PC-9 (cell line): ENCODE measurements at regions not wholly inside any gene's neighbourhood (a gene's known extent, or its start where the extent isn't known, plus 50 kb on each side); places are given as distances from the start of the nearest gene placed in this dataset.

Experiments used
- BruUV-seq: library from RNA; stranded (reverse); fragments of 400-500 nt; replicated peaks from 2 replicates; lab custom pipeline; 2021; lab: Mats Ljungman, UMichigan
- CTCF ChIA-PET: fragments of 300-600 bp; sonication (Branson Sonifier 250); formaldehyde crosslinking; loops from one replicate; lab custom pipeline; 2022; ENCODE audit warnings: antibody characterized with exemption; lab: Charles Lee
- POLR2A ChIA-PET: fragments of 300-600 bp; sonication (Branson Sonifier 250); formaldehyde crosslinking; loops from one replicate; lab custom pipeline; 2022; ENCODE audit warnings: antibody characterized with exemption; ENCODE audit not compliant: unreplicated experiment; lab: Charles Lee
- DNase-seq, 2 experiments: peaks; one replicate each; pipeline versions ENCODE4 v3.0.0 to v3.0.0-alpha.2; 2015 to 2022; ENCODE audit warnings: mixed read lengths in 1 of 2
- H2AFZ ChIP-seq: fragments of 200-600 bp; sonication (generic); 2 replicates; pipeline ENCODE4 v1.8.1; 2017; ENCODE audit warnings: antibody characterized with exemption
- H3F3A ChIP-seq: fragments of 200-600 bp; sonication (generic); 2 replicates; pipeline ENCODE4 v1.8.1; 2017; ENCODE audit warnings: antibody characterized with exemption, mild to moderate bottlenecking, low read depth; ENCODE audit not compliant: insufficient read depth
- H3K27ac ChIP-seq: fragments of 200-600 bp; sonication (generic); 2 replicates; pipeline ENCODE4 v1.6.1; 2016; ENCODE audit warnings: mixed run types
- H3K27me3 ChIP-seq: fragments of 200-600 bp; sonication (generic); 2 replicates; pipeline ENCODE4 v1.6.1; 2016; ENCODE audit warnings: low read depth, mixed run types; ENCODE audit not compliant: insufficient read depth
- H3K36me3 ChIP-seq: fragments of 200-600 bp; sonication (generic); 2 replicates; pipeline ENCODE4 v1.6.1; 2016; ENCODE audit warnings: low read depth, mixed run types
- H3K4me1 ChIP-seq: fragments of 200-600 bp; sonication (generic); replicated peaks from 2 replicates; pipeline ENCODE4 v1.6.1; 2016; ENCODE audit warnings: mixed run types; ENCODE audit not compliant: insufficient read depth
- H3K4me2 ChIP-seq: fragments of 200-600 bp; sonication (generic); 2 replicates; pipeline ENCODE4 v1.6.1; 2017; ENCODE audit warnings: mixed run types
- H3K4me3 ChIP-seq: fragments of 200-600 bp; sonication (generic); 2 replicates; pipeline ENCODE4 v1.6.1; 2016; ENCODE audit warnings: mixed run types
- H3K79me2 ChIP-seq: fragments of 200-600 bp; sonication (generic); 2 replicates; pipeline ENCODE4 v1.6.1; 2017; ENCODE audit warnings: low read depth, mixed run types
- H3K9me2 ChIP-seq: fragments of 200-600 bp; sonication (generic); 2 replicates; pipeline ENCODE4 v1.8.1; 2017; ENCODE audit warnings: mild to moderate bottlenecking; ENCODE audit not compliant: insufficient read depth
- H3K9me3 ChIP-seq: fragments of 200-600 bp; sonication (generic); 2 replicates; pipeline ENCODE4 v1.8.1; 2016; ENCODE audit warnings: low read depth; ENCODE audit not compliant: insufficient read depth
- H4K20me1 ChIP-seq: fragments of 200-600 bp; sonication (generic); 2 replicates; pipeline ENCODE4 v1.8.1; 2017; ENCODE audit not compliant: insufficient read depth
- EZH2 ChIP-seq: fragments of 200-600 bp; sonication (generic); IDR thresholded peaks from 2 replicates; pipeline ENCODE4 v1.8.0; 2017; ENCODE audit warnings: antibody characterized with exemption, low read depth
- intact Hi-C: fragments of 100-400 bp; cut with micrococcal nuclease; formaldehyde crosslinking; loops from one replicate; pipeline ENCODE4 v1.10.0; 2022; ENCODE audit not compliant: unreplicated experiment
- TF ChIP-seq, protein P1 (sequence below): fragments of 200-600 bp; sonication (generic); conservative IDR thresholded peaks from 2 replicates; pipeline ENCODE4 v1.6.1; 2017; ENCODE audit warnings: mixed run types, antibody characterized with exemption, mild to moderate bottlenecking, moderate library complexity

DNA sequence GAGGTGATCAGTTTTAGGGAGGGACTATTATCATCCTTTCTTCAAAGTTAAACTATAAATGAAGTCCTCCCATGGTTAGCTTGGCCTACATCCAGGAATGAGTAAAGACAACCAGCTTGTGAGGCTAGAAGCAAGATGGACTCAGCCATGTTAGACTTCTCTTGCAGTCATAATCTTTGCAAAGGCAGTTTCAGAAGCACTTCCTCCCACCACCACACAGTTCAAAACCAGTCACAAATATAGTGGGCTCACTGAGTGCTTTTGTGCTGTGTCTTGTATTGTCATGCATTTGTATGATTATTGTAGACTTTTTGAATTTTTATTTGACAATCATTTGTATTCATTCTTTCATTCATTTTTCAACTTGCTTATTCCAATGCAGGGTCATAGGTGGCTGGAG, 204.5 kb downstream of the ZNF674 start:
- Histone ChIP-seq H3K9me2 (no peaks in the 10 kb centered on the region), H2AFZ (no peak overlapping the region), H3K4me3 (no peak overlapping the region), H3K9me3 (no peaks in the 10 kb centered on the region), H3F3A (no peaks in the 10 kb centered on the region), H3K79me2 (no peaks in the 10 kb centered on the region), H3K4me1 (no peaks in the 10 kb centered on the region; the same call in 1 of the 2 replicates), H3K4me2 (no peak overlapping the region), H4K20me1 (no peaks in the 10 kb centered on the region), H3K36me3 (no peaks in the 10 kb centered on the region), H3K27me3 (no peaks in the 10 kb centered on the region), H3K27ac (no peak overlapping the region)
- DNase-seq: no peak
- CTCF ChIA-PET: no interaction called here
- TF ChIP-seq, protein P1, sequence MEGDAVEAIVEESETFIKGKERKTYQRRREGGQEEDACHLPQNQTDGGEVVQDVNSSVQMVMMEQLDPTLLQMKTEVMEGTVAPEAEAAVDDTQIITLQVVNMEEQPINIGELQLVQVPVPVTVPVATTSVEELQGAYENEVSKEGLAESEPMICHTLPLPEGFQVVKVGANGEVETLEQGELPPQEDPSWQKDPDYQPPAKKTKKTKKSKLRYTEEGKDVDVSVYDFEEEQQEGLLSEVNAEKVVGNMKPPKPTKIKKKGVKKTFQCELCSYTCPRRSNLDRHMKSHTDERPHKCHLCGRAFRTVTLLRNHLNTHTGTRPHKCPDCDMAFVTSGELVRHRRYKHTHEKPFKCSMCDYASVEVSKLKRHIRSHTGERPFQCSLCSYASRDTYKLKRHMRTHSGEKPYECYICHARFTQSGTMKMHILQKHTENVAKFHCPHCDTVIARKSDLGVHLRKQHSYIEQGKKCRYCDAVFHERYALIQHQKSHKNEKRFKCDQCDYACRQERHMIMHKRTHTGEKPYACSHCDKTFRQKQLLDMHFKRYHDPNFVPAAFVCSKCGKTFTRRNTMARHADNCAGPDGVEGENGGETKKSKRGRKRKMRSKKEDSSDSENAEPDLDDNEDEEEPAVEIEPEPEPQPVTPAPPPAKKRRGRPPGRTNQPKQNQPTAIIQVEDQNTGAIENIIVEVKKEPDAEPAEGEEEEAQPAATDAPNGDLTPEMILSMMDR: no peak
- TF ChIP-seq EZH2: no peak
- POLR2A ChIA-PET: no interaction called here
- intact Hi-C loops: no loop called here
- BruUV-seq: no TSS peak

DNA sequence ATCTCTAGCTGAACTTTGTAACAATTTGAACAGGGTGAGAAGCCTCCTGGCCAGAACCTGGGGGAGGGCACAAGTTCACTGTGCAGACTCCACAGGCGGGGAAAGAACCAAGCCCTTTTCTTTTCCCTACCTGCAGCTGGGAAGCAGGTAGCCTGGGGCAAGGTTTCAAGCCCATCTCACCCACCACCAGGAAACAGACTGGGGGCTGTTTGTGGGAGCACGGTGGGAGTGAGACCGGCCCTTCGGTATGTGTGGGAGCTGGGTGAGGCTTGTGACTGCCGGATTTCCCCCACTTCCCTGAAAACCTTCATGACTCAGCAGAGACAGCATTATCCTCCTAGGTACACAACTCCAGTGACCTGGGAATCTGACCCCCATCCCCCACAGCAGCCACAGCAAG, 211.7 kb downstream of the ZNF674 start:
- Histone ChIP-seq H3K9me3 (no peaks in the 10 kb centered on the region), H3K4me1 (peaks cover 32% of the 10 kb centered on the region), H3K27ac (peak overlapping the region; percentile 100), H2AFZ (no peak overlapping the region), H3F3A (peaks cover 10% of the 10 kb centered on the region; the same call in 1 of the 2 replicates), H4K20me1 (no peaks in the 10 kb centered on the region), H3K4me2 (peak overlapping the region; percentile 72; the same call in 1 of the 2 replicates), H3K36me3 (no peaks in the 10 kb centered on the region), H3K9me2 (no peaks in the 10 kb centered on the region), H3K79me2 (peaks cover 10% of the 10 kb centered on the region; the same call in 1 of the 2 replicates), H3K4me3 (peak overlapping the region; percentile 52; the same call in 1 of the 2 replicates), H3K27me3 (no peaks in the 10 kb centered on the region)
- no TSS peak for BruUV-seq
- POLR2A ChIA-PET: interaction anchor here (0.5 to 0.6 kb wide), 5 partner anchors 43 to 561 kb away, joined by 3 to 5 read pairs (median 4); no protein-coding TSS in a partner anchor
- CTCF ChIA-PET: interaction anchor here (0.6 kb wide), 1 partner anchor 76 kb away, joined by 5 read pairs; no protein-coding TSS in a partner anchor
- intact Hi-C loops: no loop called here
- peak; percentile 53 to 88 for DNase-seq
- TF ChIP-seq, protein P1: no peak
- TF ChIP-seq EZH2: no peak

DNA sequence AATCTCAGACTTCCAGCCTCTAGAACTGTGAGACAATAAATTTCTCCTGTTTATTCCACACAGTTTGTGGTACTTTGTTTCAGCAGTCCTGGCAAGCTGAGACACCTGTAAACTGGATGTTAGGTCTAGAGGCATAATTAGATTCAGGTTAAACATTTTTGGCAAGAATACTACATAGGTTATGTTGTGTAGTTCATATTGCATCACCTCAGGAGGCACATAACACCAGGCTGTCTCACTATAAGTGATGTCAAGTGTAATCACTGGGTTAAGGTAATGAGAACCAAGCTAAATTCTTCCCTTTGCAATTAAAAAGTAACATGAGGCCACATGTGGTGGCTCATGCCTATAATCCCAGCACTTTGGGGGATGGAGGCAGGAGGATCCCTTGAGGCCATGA, 214.2 kb downstream of the ZNF674 start:
- ChIA-PET CTCF (no interaction called here), POLR2A (no interaction called here)
- H3K27me3 ChIP-seq: no peaks in the 10 kb centered on the region
- no peak overlapping the region for H2AFZ ChIP-seq
- H4K20me1 ChIP-seq: no peaks in the 10 kb centered on the region
- peaks cover 49% of the 10 kb centered on the region for H3K4me1 ChIP-seq
- H3K9me3 ChIP-seq: no peaks in the 10 kb centered on the region
- H3K27ac ChIP-seq: peak overlapping the region; percentile 100
- no peak for TF ChIP-seq EZH2
- TF ChIP-seq, protein P1: no peak
- intact Hi-C loops: no loop called here
- no TSS peak for BruUV-seq
- H3K9me2 ChIP-seq: no peaks in the 10 kb centered on the region
- no peak overlapping the region for H3K4me3 ChIP-seq
- peaks cover 28% of the 10 kb centered on the region for H3F3A ChIP-seq
- no peaks in the 10 kb centered on the region for H3K36me3 ChIP-seq
- DNase-seq: peak in 1 of 2 experiments; percentile 36
- no peak overlapping the region for H3K4me2 ChIP-seq
- peaks cover 10% of the 10 kb centered on the region; the same call in 1 of the 2 replicates for H3K79me2 ChIP-seq
